ENCODE measurements at regions not wholly inside any gene's neighbourhood (a gene's known extent, or its start where the extent isn't known, plus 50 kb on each side); places are given as distances from the start of the nearest gene placed in this dataset.

DNA sequence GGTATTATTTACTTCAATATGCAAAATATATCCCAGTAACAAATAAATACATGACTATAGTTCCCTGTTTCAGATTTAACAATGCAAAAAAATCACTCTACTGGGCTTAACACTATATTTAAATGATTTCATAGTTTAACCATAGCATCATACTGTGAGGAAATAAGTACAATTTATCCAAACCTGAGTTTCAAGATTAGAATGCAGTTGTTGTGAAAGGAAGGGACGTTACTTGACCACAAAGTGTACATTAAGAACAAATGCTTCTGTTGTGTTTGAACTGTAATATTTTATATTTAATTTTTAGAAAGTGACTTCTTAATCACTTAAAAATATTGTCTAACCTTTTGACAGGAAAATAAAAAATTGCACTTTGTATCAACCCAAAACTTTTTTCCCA lies 1747.9 kb upstream of the SPRY2 start:
- DNase-seq (ENCODE audit: low read depth, low spot score), result no peak
- Histone ChIP-seq H3K36me3 (ENCODE audit: control insufficient read depth in 2 of 2, insufficient read depth in 2 of 2, low read length in 1 of 2) (no peaks in the 10 kb centered on the region), H3K9me3 (replicated peaks; ENCODE audit: control insufficient read depth, insufficient read depth, low read length) (no peaks in the 10 kb centered on the region), H3K4me2 (ENCODE audit: control insufficient read depth, insufficient read depth) (no peak overlapping the region), H3K27ac (ENCODE audit: control insufficient read depth, insufficient read depth) (no peak overlapping the region), H3K4me1 (ENCODE audit: control insufficient read depth, insufficient read depth, low read length) (no peaks in the 10 kb centered on the region), H3K4me3 (no peak overlapping the region), H3K27me3 (replicated peaks in 1 of 2; ENCODE audit: control insufficient read depth in 2 of 2, insufficient read depth in 2 of 2, low read length in 1 of 2) (no peaks in the 10 kb centered on the region), H3K79me2 (ENCODE audit: control insufficient read depth, insufficient read depth, low read length) (no peaks in the 10 kb centered on the region), H3K9ac (ENCODE audit: control insufficient read depth, insufficient read depth, low read length) (no peak overlapping the region), H4K20me1 (ENCODE audit: control insufficient read depth, insufficient read depth) (no peaks in the 10 kb centered on the region), H2AFZ (ENCODE audit: control insufficient read depth, low read depth, low read length) (no peak overlapping the region)
- in situ Hi-C loops (cut with MboI), result no loop called here
- intact Hi-C loops (cut with micrococcal nuclease; ENCODE audit: unreplicated experiment), result no loop called here
- no peak for FAIRE-seq
- TF ChIP-seq MAX (IDR thresholded peaks at IDR 0.05; ENCODE audit: low read depth, low read length) (no peak), RFX5 (IDR thresholded peaks at IDR 0.05; ENCODE audit: low read depth, low read length) (no peak), ETV6 (conservative IDR thresholded peaks at IDR 0.05 in 1 of 2, IDR thresholded peaks at IDR 0.05 in 1 of 2; ENCODE audit: borderline replicate concordance in 1 of 2, low read depth in 1 of 2) (no peak), CBX3 (IDR thresholded peaks at IDR 0.05; ENCODE audit: borderline replicate concordance, low read depth) (no peak), STAT1 (conservative IDR thresholded peaks at IDR 0.05) (no peak), ZBED1 (IDR thresholded peaks at IDR 0.05; ENCODE audit: borderline replicate concordance) (no peak)
- RAD21 ChIA-PET (ENCODE audit: unreplicated experiment), result no interaction called here
- 0% methylated on average over 1 of the region's 1 CpG for WGBS (ENCODE audit: insufficient coverage, insufficient replicate concordance, low lambda C conversion rate, missing lambda C conversion rate)
- POLR2A ChIA-PET, result no interaction called here
- no peak for ATAC-seq
- CTCF ChIA-PET, result no interaction called here
- SMC1A ChIA-PET (ENCODE audit: uncharacterized antibody, unreplicated experiment), result no interaction called here
- BruUV-seq (replicated peaks), result no TSS peak

DNA sequence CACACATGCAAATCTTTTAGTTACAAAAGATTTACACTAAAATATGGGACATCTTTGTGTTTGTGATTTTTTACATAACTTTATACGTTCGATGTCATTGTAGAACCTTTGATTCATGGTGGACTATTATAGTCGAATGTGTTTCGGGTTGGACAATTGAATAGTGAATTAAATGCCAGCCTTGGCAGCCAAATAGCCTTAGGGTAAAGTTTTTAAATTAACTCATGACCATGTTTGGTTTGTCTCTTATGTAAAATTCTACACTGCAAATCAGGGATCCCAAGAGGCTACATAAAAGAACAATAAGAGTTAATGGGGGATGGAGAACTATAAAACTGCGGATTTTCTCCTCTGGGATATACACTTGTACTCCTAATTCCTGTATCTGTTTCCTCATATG lies 1735.6 kb upstream of the SPRY2 start:
- in situ Hi-C loops (cut with MboI) (no loop called here), intact Hi-C loops (cut with micrococcal nuclease; ENCODE audit: unreplicated experiment) (no loop called here)
- H3K79me2 ChIP-seq (ENCODE audit: control insufficient read depth, insufficient read depth, low read length), result no peaks in the 10 kb centered on the region
- ATAC-seq (no peak), DNase-seq (ENCODE audit: low read depth, low spot score) (no peak), FAIRE-seq (no peak)
- H3K36me3 ChIP-seq (ENCODE audit: control insufficient read depth in 2 of 2, insufficient read depth in 2 of 2, low read length in 1 of 2), result no peaks in the 10 kb centered on the region
- no peaks in the 10 kb centered on the region for H3K9me3 ChIP-seq (replicated peaks; ENCODE audit: control insufficient read depth, insufficient read depth, low read length)
- RAD21 ChIA-PET (ENCODE audit: unreplicated experiment), result no interaction called here
- no peak overlapping the region for H3K9ac ChIP-seq (ENCODE audit: control insufficient read depth, insufficient read depth, low read length)
- 32% methylated on average over 5 of the region's 5 CpGs for WGBS (ENCODE audit: insufficient coverage, insufficient replicate concordance, low lambda C conversion rate, missing lambda C conversion rate)
- H3K4me3 ChIP-seq, result no peak overlapping the region
- H3K4me2 ChIP-seq (ENCODE audit: control insufficient read depth, insufficient read depth), result no peak overlapping the region
- SMC1A ChIA-PET (ENCODE audit: uncharacterized antibody, unreplicated experiment), result no interaction called here
- H3K4me1 ChIP-seq (ENCODE audit: control insufficient read depth, insufficient read depth, low read length), result no peaks in the 10 kb centered on the region
- CTCF ChIA-PET, result no interaction called here
- POLR2A ChIA-PET, result no interaction called here
- H3K27me3 ChIP-seq (replicated peaks in 1 of 2; ENCODE audit: control insufficient read depth in 2 of 2, insufficient read depth in 2 of 2, low read length in 1 of 2), result no peaks in the 10 kb centered on the region
- H4K20me1 ChIP-seq (ENCODE audit: control insufficient read depth, insufficient read depth), result no peaks in the 10 kb centered on the region
- H2AFZ ChIP-seq (ENCODE audit: control insufficient read depth, low read depth, low read length), result no peak overlapping the region
- no TSS peak for BruUV-seq (replicated peaks)
- no peak overlapping the region for H3K27ac ChIP-seq (ENCODE audit: control insufficient read depth, insufficient read depth)
- TF ChIP-seq MEF2B (IDR thresholded peaks at IDR 0.05; ENCODE audit: partially characterized antibody, poor library complexity, severe bottlenecking), result no peak
- no peak for TF ChIP-seq JUND (IDR thresholded peaks at IDR 0.05; ENCODE audit: low read depth, low read length)
- TF ChIP-seq PRDM15 (CRISPR knock-in tag; IDR thresholded peaks at IDR 0.05), result no peak
- TF ChIP-seq, protein P1, sequence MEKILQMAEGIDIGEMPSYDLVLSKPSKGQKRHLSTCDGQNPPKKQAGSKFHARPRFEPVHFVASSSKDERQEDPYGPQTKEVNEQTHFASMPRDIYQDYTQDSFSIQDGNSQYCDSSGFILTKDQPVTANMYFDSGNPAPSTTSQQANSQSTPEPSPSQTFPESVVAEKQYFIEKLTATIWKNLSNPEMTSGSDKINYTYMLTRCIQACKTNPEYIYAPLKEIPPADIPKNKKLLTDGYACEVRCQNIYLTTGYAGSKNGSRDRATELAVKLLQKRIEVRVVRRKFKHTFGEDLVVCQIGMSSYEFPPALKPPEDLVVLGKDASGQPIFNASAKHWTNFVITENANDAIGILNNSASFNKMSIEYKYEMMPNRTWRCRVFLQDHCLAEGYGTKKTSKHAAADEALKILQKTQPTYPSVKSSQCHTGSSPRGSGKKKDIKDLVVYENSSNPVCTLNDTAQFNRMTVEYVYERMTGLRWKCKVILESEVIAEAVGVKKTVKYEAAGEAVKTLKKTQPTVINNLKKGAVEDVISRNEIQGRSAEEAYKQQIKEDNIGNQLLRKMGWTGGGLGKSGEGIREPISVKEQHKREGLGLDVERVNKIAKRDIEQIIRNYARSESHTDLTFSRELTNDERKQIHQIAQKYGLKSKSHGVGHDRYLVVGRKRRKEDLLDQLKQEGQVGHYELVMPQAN (conservative IDR thresholded peaks at IDR 0.05), result no peak

All from GM12878 (cell line).